ENCODE measurements at regions not wholly inside any gene's neighbourhood (a gene's known extent, or its start where the extent isn't known, plus 50 kb on each side); places are given as distances from the start of the nearest gene placed in this dataset.

GRCh38 chr1:230591678-230592077, 50.6 kb upstream of the COG2 start:
- TF ChIP-seq POLR2A (IDR thresholded peaks at IDR 0.05; ENCODE audit: extremely low read depth, insufficient read length) = no peak
- TF ChIP-seq CTCF (IDR thresholded peaks at IDR 0.05; ENCODE audit: low read depth, low read length) = no peak
